GM23248 (cell line): ENCODE measurements at regions not wholly inside any gene's neighbourhood (a gene's known extent, or its start where the extent isn't known, plus 50 kb on each side); places are given as distances from the start of the nearest gene placed in this dataset.

Experiments used
- DNase-seq: peaks from one replicate; pipeline ENCODE4 v3.0.0-alpha.2; 2015
- H2AFZ ChIP-seq: fragments of 200-600 bp; sonication (generic); 2 replicates; pipeline ENCODE4 v1.6.1; 2016; ENCODE audit warnings: antibody characterized with exemption
- H3F3A ChIP-seq: fragments of 200-600 bp; sonication (generic); 2 replicates; pipeline ENCODE4 v1.6.1; 2016; ENCODE audit warnings: mild to moderate bottlenecking, antibody characterized with exemption, mixed run types; ENCODE audit not compliant: insufficient read depth
- H3K27ac ChIP-seq: fragments of 200-600 bp; sonication (generic); 2 replicates; pipeline ENCODE4 v1.5.1; 2016; ENCODE audit warnings: mild to moderate bottlenecking
- H3K27me3 ChIP-seq: fragments of 200-600 bp; sonication (generic); replicated peaks from 2 replicates; pipeline ENCODE4 v1.6.1; 2016; ENCODE audit warnings: mild to moderate bottlenecking; ENCODE audit not compliant: insufficient read depth
- H3K36me3 ChIP-seq: fragments of 200-600 bp; sonication (generic); 2 replicates; pipeline ENCODE4 v1.6.1; 2016; ENCODE audit warnings: low read depth, mild to moderate bottlenecking
- H3K4me1 ChIP-seq: fragments of 200-600 bp; sonication (generic); 2 replicates; pipeline ENCODE4 v1.6.1; 2016; ENCODE audit warnings: mild to moderate bottlenecking; ENCODE audit not compliant: insufficient read depth
- H3K4me2 ChIP-seq: fragments of 200-600 bp; sonication (generic); one replicate; pipeline ENCODE4 v1.6.1; 2016; ENCODE audit warnings: mild to moderate bottlenecking; ENCODE audit not compliant: unreplicated experiment
- H3K4me3 ChIP-seq: fragments of 200-600 bp; sonication (generic); 2 replicates; pipeline ENCODE4 v1.5.1; 2016; ENCODE audit warnings: mild to moderate bottlenecking
- H3K79me2 ChIP-seq: fragments of 200-600 bp; sonication (generic); 2 replicates; pipeline ENCODE4 v1.6.1; 2016; ENCODE audit warnings: mild to moderate bottlenecking; ENCODE audit not compliant: insufficient read depth
- H3K9ac ChIP-seq: fragments of 200-600 bp; sonication (generic); 2 replicates; pipeline ENCODE4 v1.6.1; 2016; ENCODE audit warnings: mild to moderate bottlenecking
- H3K9me2 ChIP-seq: fragments of 200-600 bp; sonication (generic); 2 replicates; pipeline ENCODE4 v1.6.1; 2016; ENCODE audit warnings: mixed run types, mild to moderate bottlenecking, moderate library complexity; ENCODE audit not compliant: insufficient read depth
- H3K9me3 ChIP-seq: fragments of 200-600 bp; sonication (generic); one replicate; pipeline ENCODE4 v1.6.1; 2017; ENCODE audit warnings: low read depth
- H4K20me1 ChIP-seq: fragments of 200-600 bp; sonication (generic); 2 replicates; pipeline ENCODE4 v1.6.0; 2016; ENCODE audit not compliant: insufficient read depth
- EZH2 ChIP-seq: fragments of 200-600 bp; sonication (generic); IDR thresholded peaks from 2 replicates; pipeline ENCODE4 v1.6.1; 2018; ENCODE audit warnings: antibody characterized with exemption, mild to moderate bottlenecking; ENCODE audit not compliant: insufficient read depth, poor library complexity, severe bottlenecking
- EZH2phosphoT487 ChIP-seq: fragments of 200-600 bp; sonication (generic); IDR thresholded peaks from 2 replicates; pipeline ENCODE4 v1.6.1; 2018; ENCODE audit warnings: antibody characterized with exemption, moderate library complexity, mild to moderate bottlenecking, low read depth; ENCODE audit not compliant: insufficient read depth
- WGBS, 2 experiments: methylation state at CpG; one replicate each; pipeline ENCODE4 v1.1.6; 2015 to 2017; ENCODE audit warnings: low lambda C conversion rate in 2 of 2, low coverage in 1 of 2; ENCODE audit errors: missing lambda C conversion rate in 2 of 2; 5-methylcytosine and 5-hydroxymethylcytosine counted together
- in situ Hi-C: fragments of 300-500 bp; cut with MboI; formaldehyde crosslinking; loops from 2 replicates; pipeline ENCODE4 v1.15.0; 2020

GRCh38 chr2:78541451-78542267 is 483.8 kb upstream of the REG3G start:
- WGBS, 2 experiments = 49 to 58% methylated on average over 14 to 17 of the region's 17 CpGs

DNA sequence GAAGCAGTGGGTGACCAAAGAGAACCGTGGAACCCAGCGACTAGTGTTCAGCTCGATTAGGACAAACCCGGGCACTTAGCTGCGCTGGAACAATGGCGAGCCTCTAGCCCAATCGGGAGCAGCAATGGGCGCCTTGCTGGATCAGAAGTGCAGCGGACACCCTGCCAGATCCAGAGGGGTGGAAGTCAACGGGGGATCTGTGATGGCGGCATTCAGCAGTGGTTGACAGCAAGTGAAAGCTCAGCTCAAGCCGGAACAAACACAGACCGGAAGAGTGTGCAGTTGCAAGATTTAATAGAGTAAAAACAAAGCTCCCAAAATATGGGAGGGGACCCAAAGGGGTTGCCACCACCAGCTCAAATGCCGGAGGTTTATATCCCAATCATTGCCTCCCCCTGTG is 478.7 kb upstream of the REG3G start:
- no peak overlapping the region for H2AFZ ChIP-seq
- H3K36me3 ChIP-seq = no peaks in the 10 kb centered on the region
- H3F3A ChIP-seq = no peaks in the 10 kb centered on the region
- no peak overlapping the region for H3K9ac ChIP-seq
- in situ Hi-C loops = no loop called here
- no peak for DNase-seq
- no peaks in the 10 kb centered on the region for H3K9me2 ChIP-seq
- H3K4me1 ChIP-seq = no peaks in the 10 kb centered on the region
- H3K27ac ChIP-seq = no peak overlapping the region
- H3K9me3 ChIP-seq = no peaks in the 10 kb centered on the region
- no peak overlapping the region for H3K4me2 ChIP-seq
- H3K4me3 ChIP-seq = no peak overlapping the region
- 44 to 56% methylated on average over 14 of the region's 14 CpGs for WGBS, 2 experiments
- no peaks in the 10 kb centered on the region for H3K27me3 ChIP-seq
- TF ChIP-seq EZH2phosphoT487 (no peak), EZH2 (no peak)
- H4K20me1 ChIP-seq = no peaks in the 10 kb centered on the region
- no peaks in the 10 kb centered on the region for H3K79me2 ChIP-seq

More at GRCh38 chr2:78541451-78542267, 483.8 kb upstream of the REG3G start:
- in situ Hi-C loops = no loop called here
- Histone ChIP-seq H4K20me1 (no peaks in the 10 kb centered on the region), H3K4me3 (no peak overlapping the region), H3K9me2 (no peaks in the 10 kb centered on the region), H3F3A (no peaks in the 10 kb centered on the region), H3K4me1 (no peaks in the 10 kb centered on the region), H3K27ac (no peak overlapping the region), H3K4me2 (no peak overlapping the region), H3K79me2 (no peaks in the 10 kb centered on the region), H3K9me3 (no peaks in the 10 kb centered on the region), H3K27me3 (no peaks in the 10 kb centered on the region), H3K9ac (no peak overlapping the region), H2AFZ (no peak overlapping the region), H3K36me3 (no peaks in the 10 kb centered on the region)
- DNase-seq = no peak
- TF ChIP-seq EZH2phosphoT487 = no peak
- no peak for TF ChIP-seq EZH2

DNA sequence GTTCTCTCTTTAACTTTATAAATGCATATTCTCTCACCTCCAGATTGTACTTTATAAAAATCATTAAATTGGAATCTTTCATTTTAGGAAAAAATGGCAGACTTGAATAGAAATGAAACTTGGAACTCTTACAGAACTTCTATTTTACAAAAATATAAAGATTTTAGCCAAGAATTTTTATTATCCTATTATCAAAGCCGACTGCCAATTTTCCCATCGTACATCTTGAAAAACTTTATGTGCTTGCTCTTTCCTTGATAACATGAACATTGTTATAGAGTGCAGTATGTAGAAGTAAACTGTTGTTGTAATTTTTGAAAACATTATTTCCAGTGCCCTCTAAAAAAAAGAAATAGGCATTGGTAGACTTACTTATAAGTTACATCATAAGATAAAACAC is 475.7 kb upstream of the REG3G start:
- no peak overlapping the region for H3K9ac ChIP-seq
- no peak for DNase-seq
- no peaks in the 10 kb centered on the region for H3F3A ChIP-seq
- WGBS, 2 experiments = 38 to 47% methylated on average over 2 of the region's 2 CpGs
- no peaks in the 10 kb centered on the region for H3K79me2 ChIP-seq
- no peak for TF ChIP-seq EZH2phosphoT487
- no peak for TF ChIP-seq EZH2
- H3K9me3 ChIP-seq = peaks cover under 1% of the 10 kb centered on the region
- H3K9me2 ChIP-seq = no peaks in the 10 kb centered on the region
- H4K20me1 ChIP-seq = no peaks in the 10 kb centered on the region
- no peak overlapping the region for H3K4me3 ChIP-seq
- no peaks in the 10 kb centered on the region for H3K4me1 ChIP-seq
- no peak overlapping the region for H2AFZ ChIP-seq
- H3K27ac ChIP-seq = no peak overlapping the region
- H3K36me3 ChIP-seq = no peaks in the 10 kb centered on the region
- in situ Hi-C loops = no loop called here
- H3K4me2 ChIP-seq = no peak overlapping the region
- H3K27me3 ChIP-seq = no peaks in the 10 kb centered on the region

DNA sequence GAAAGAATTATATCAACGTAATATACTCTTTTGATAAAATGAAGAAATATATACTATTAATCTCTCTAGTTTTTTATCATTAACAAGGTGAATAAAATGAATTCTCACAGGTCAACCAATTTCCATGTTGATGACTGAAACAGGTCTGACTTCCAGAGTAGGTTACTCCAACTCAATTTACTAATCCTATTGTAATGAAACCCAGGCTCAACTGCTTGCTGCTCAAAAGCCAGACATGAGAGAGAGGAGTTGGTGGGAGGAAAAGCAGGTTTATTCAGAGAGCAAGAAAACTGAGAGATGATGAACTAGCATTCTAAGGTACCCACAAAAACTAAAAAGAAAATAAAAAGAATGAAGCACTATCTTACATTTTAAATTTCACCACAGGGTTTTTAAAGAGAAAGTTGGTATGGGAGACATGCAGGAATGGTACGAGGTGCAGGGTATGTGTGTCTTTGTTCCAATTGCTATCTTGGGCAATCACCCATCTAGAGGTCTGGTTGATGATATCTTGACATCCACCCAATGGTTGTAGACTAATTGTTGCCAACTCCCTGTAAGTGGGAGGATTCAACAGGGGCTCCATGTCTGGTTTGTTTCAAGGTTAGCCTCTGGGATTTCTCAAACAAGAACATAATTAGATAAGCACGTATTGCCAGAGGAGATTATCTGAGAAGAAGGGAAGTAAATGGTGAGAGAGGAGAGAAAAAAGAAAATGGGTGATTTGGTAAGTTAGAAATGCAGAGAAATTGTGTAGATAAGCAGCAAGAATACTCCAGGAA is 471.4 kb upstream of the REG3G start:
- Histone ChIP-seq H3K9me3 (peaks cover 3% of the 10 kb centered on the region), H3K27me3 (no peaks in the 10 kb centered on the region), H3K27ac (no peak overlapping the region), H3K79me2 (no peaks in the 10 kb centered on the region), H3K9ac (no peak overlapping the region), H3F3A (no peaks in the 10 kb centered on the region), H3K4me2 (no peak overlapping the region), H3K4me1 (no peaks in the 10 kb centered on the region), H2AFZ (no peak overlapping the region), H3K9me2 (no peaks in the 10 kb centered on the region), H3K4me3 (no peak overlapping the region), H4K20me1 (no peaks in the 10 kb centered on the region), H3K36me3 (no peaks in the 10 kb centered on the region)
- in situ Hi-C loops = no loop called here
- DNase-seq = no peak
- no peak for TF ChIP-seq EZH2
- TF ChIP-seq EZH2phosphoT487 = no peak
- 2 to 4% methylated on average over 3 of the region's 3 CpGs for WGBS, 2 experiments
